ENCODE measurements at regions not wholly inside any gene's neighbourhood (a gene's known extent, or its start where the extent isn't known, plus 50 kb on each side); places are given as distances from the start of the nearest gene placed in this dataset.

DNA sequence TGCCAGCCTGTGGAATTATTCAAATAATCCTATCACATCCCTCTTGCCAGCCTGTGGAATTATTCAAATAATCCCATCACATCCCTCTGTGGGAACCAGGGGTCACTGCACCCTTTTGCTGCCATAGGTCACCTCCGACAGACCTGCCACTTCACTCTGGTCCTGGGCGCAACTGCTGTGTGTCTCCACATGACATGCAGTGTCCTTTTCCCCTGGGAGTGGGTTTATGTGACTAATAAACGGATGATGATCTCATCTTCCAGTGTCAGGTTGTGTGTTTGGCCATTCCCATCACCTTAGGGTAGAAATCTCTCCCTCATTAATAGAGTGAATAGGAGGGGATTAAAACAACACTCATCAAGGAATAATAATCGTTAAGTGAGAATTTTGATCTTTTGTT lies 603.6 kb upstream of the NR2F2 start:
- TF ChIP-seq, protein P1, sequence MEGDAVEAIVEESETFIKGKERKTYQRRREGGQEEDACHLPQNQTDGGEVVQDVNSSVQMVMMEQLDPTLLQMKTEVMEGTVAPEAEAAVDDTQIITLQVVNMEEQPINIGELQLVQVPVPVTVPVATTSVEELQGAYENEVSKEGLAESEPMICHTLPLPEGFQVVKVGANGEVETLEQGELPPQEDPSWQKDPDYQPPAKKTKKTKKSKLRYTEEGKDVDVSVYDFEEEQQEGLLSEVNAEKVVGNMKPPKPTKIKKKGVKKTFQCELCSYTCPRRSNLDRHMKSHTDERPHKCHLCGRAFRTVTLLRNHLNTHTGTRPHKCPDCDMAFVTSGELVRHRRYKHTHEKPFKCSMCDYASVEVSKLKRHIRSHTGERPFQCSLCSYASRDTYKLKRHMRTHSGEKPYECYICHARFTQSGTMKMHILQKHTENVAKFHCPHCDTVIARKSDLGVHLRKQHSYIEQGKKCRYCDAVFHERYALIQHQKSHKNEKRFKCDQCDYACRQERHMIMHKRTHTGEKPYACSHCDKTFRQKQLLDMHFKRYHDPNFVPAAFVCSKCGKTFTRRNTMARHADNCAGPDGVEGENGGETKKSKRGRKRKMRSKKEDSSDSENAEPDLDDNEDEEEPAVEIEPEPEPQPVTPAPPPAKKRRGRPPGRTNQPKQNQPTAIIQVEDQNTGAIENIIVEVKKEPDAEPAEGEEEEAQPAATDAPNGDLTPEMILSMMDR (IDR thresholded peaks at IDR 0.05) = no peak
- no peak for TF ChIP-seq POLR2A (IDR thresholded peaks at IDR 0.05)
